GM19240 (cell line): ENCODE measurements at regions not wholly inside any gene's neighbourhood (a gene's known extent, or its start where the extent isn't known, plus 50 kb on each side); places are given as distances from the start of the nearest gene placed in this dataset.

Experiments used
- DNase-seq: peaks from one replicate; pipeline ENCODE4 v3.0.0; 2011; ENCODE audit warnings: low spot score; ENCODE audit not compliant: insufficient read length

- DNase-seq, result no peak
Measured at GRCh38 chr5:52392321-52392720, 395.4 kb upstream of the ITGA1 start.

GRCh38 chr5:52409835-52410234 lies 377.9 kb upstream of the ITGA1 start:
- DNase-seq, result no peak

GRCh38 chr5:52419357-52419756 lies 368.4 kb upstream of the ITGA1 start:
- DNase-seq, result no peak

GRCh38 chr5:52427615-52428014 lies 360.1 kb upstream of the ITGA1 start:
- DNase-seq, result no peak

GRCh38 chr5:52428977-52429489 lies 358.7 kb upstream of the ITGA1 start:
- DNase-seq, result no peak

- DNase-seq, result no peak
Measured at GRCh38 chr5:52441768-52442167, 345.9 kb upstream of the ITGA1 start.

- DNase-seq, result no peak
Measured at GRCh38 chr5:52443187-52443586, 344.5 kb upstream of the ITGA1 start.

- no peak for DNase-seq
Measured at GRCh38 chr5:52448111-52448510, 339.6 kb upstream of the ITGA1 start.

GRCh38 chr5:52449516-52449915 lies 338.2 kb upstream of the ITGA1 start:
- no peak for DNase-seq

GRCh38 chr5:52452098-52452497 lies 335.6 kb upstream of the ITGA1 start:
- no peak for DNase-seq

GRCh38 chr5:52453176-52453575 lies 334.5 kb upstream of the ITGA1 start:
- DNase-seq, result no peak

- no peak for DNase-seq
Measured at GRCh38 chr5:52455920-52456319, 331.8 kb upstream of the ITGA1 start.

GRCh38 chr5:52457810-52458209 lies 329.9 kb upstream of the ITGA1 start:
- DNase-seq, result no peak

- DNase-seq, result no peak
Measured at GRCh38 chr5:52466113-52466512, 321.6 kb upstream of the ITGA1 start.

GRCh38 chr5:52466749-52467520 lies 320.8 kb upstream of the ITGA1 start:
- no peak for DNase-seq

GRCh38 chr5:52468976-52469375 lies 318.7 kb upstream of the ITGA1 start:
- DNase-seq, result no peak

- no peak for DNase-seq
Measured at GRCh38 chr5:52469420-52469819, 318.3 kb upstream of the ITGA1 start.

- no peak for DNase-seq
Measured at GRCh38 chr5:52469835-52470234, 317.9 kb upstream of the ITGA1 start.

GRCh38 chr5:52476346-52476745 lies 311.4 kb upstream of the ITGA1 start:
- DNase-seq, result no peak

GRCh38 chr5:52481201-52481600 lies 306.5 kb upstream of the ITGA1 start:
- DNase-seq, result no peak

GRCh38 chr5:52481851-52482250 lies 305.9 kb upstream of the ITGA1 start:
- no peak for DNase-seq

GRCh38 chr5:52491071-52491787 lies 296.5 kb upstream of the ITGA1 start:
- DNase-seq, result no peak

GRCh38 chr5:52491818-52492217 lies 295.9 kb upstream of the ITGA1 start:
- no peak for DNase-seq
